ENCODE measurements at regions not wholly inside any gene's neighbourhood (a gene's known extent, or its start where the extent isn't known, plus 50 kb on each side); places are given as distances from the start of the nearest gene placed in this dataset.
"Not testable (repeated sequence)": the region's sequence is repeated elsewhere in the genome, so short reads cannot be mapped to it uniquely, and the experiment has no call there.

DNA sequence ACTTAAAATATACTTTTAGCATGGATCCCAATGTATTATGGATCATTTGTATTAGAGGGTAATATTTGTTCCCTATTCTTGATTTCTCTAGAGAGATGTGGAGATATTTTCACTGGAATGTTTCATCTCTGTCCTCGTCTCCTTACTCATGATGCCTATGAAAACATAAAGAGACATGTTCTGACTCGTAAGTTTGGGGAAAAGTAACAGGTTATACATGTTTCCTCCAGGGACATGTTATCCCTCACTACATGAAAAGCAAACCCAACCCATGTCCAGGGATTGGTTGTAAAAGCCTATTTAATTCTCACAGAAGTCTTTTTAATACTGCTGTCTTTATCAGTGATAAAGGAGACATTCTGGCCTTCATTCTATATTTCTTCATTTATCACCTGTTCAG is 621.4 kb downstream of the GABRG1 start:
- Histone ChIP-seq H3K27ac (ENCODE audit: low read depth, low read length, severe bottlenecking) (no peak overlapping the region), H3K4me3 (ENCODE audit: extremely low read depth, insufficient read depth, low read length, poor library complexity, severe bottlenecking) (no peak overlapping the region), H3K4me1 (ENCODE audit: control insufficient read depth, insufficient read depth, low read length, poor library complexity, severe bottlenecking) (no peaks in the 10 kb centered on the region), H3K36me3 (ENCODE audit: control insufficient read depth, insufficient read depth, low read length) (no peaks in the 10 kb centered on the region), H3K9me3 (ENCODE audit: control insufficient read depth, low read length) (no peaks in the 10 kb centered on the region)
- WGBS, 2 experiments (ENCODE audit: insufficient coverage in 2 of 2) = no CpG with 5 or more reads among the region's 2 CpGs

DNA sequence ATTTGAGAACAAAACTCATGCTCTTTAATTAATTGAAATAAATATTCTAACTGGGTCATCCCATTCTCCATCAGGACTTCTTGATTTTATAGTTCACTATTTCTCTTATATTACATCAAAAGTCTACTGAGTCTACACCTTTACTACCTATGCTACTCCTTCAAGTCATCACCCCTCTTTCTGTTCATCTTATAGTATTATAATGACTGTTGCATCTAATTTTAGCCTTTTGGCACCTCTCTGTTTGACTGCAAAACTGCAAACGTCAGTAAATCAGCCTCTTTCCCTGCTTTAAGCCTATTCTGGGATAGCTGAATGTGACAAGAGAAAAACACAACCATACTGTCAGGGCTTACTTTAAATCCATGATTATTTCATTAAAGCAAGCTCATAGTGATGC is 639.1 kb downstream of the GABRG1 start:
- Histone ChIP-seq H3K9me3 (ENCODE audit: control insufficient read depth, low read length) (no peaks in the 10 kb centered on the region), H3K36me3 (ENCODE audit: control insufficient read depth, insufficient read depth, low read length) (no peaks in the 10 kb centered on the region), H3K4me3 (ENCODE audit: extremely low read depth, insufficient read depth, low read length, poor library complexity, severe bottlenecking) (no peak overlapping the region), H3K4me1 (ENCODE audit: control insufficient read depth, insufficient read depth, low read length, poor library complexity, severe bottlenecking) (no peaks in the 10 kb centered on the region), H3K27ac (ENCODE audit: low read depth, low read length, severe bottlenecking) (no peak overlapping the region)
- WGBS, 2 experiments (ENCODE audit: insufficient coverage in 2 of 2) = 67% methylated on average over 1 of the region's 1 CpG; no CpG with 5 or more reads in 1 of the 2 experiments

DNA sequence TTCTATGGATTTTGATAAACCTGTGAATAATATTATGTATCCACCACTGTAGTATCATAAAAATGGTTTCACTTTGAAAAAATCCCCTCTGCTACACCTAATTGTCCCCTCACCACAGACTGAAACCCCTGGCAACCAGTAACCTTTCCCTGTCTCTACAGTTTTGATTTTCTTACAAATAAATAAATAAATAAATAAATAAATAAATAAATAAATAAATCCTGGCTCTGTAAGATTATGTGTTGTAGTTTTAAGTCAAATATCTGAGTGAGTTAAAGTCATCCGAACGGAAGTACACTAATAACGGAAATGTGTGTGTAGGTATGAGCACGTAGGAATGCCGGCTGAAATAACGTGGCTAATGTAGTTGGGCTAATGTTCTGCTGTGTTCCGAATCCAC is 641.5 kb downstream of the GABRG1 start:
- WGBS, 2 experiments (ENCODE audit: insufficient coverage in 2 of 2) = 91 to 97% methylated on average over 5 to 7 of the region's 7 CpGs
- no peaks in the 10 kb centered on the region for H3K36me3 ChIP-seq (ENCODE audit: control insufficient read depth, insufficient read depth, low read length)
- H3K9me3 ChIP-seq (ENCODE audit: control insufficient read depth, low read length) = no peaks in the 10 kb centered on the region
- H3K4me3 ChIP-seq (ENCODE audit: extremely low read depth, insufficient read depth, low read length, poor library complexity, severe bottlenecking) = no peak overlapping the region
- no peak overlapping the region for H3K27ac ChIP-seq (ENCODE audit: low read depth, low read length, severe bottlenecking)
- H3K4me1 ChIP-seq (ENCODE audit: control insufficient read depth, insufficient read depth, low read length, poor library complexity, severe bottlenecking) = no peaks in the 10 kb centered on the region

- peaks cover 3% of the 10 kb centered on the region for H3K9me3 ChIP-seq (ENCODE audit: control insufficient read depth, low read length)
- no peaks in the 10 kb centered on the region for H3K4me1 ChIP-seq (ENCODE audit: control insufficient read depth, insufficient read depth, low read length, poor library complexity, severe bottlenecking)
- 96 to 99% methylated on average over 17 to 25 of the region's 25 CpGs for WGBS, 2 experiments (ENCODE audit: insufficient coverage in 2 of 2)
- H3K27ac ChIP-seq (ENCODE audit: low read depth, low read length, severe bottlenecking) = no peak overlapping the region
- H3K36me3 ChIP-seq (ENCODE audit: control insufficient read depth, insufficient read depth, low read length) = no peaks in the 10 kb centered on the region
- no peak overlapping the region for H3K4me3 ChIP-seq (ENCODE audit: extremely low read depth, insufficient read depth, low read length, poor library complexity, severe bottlenecking)
Measured at GRCh38 chr4:45477311-45477733, 646.5 kb downstream of the GABRG1 start.

DNA sequence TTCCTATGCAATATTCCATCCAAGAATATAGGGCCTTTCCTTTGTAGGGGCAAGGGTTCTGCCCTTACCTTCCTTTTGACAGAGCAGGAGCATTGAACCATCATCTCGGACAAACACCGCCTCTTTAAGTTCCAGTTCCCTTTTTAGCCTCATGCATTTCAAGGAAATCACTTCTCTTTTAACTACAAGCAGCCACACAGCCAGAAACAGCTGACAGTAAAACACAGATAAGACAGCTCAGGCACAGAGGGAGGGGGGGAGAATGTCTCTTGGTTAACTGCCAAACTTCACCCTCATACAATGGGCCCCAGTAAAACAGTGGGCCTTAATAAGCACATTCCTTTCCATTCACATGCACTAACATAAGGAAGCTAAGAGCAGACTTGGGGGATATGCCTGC is 648.3 kb downstream of the GABRG1 start:
- peaks cover 3% of the 10 kb centered on the region for H3K9me3 ChIP-seq (ENCODE audit: control insufficient read depth, low read length)

GRCh38 chr4:45472490-45472889 is 651.4 kb downstream of the GABRG1 start:
- WGBS, 2 experiments (ENCODE audit: insufficient coverage in 2 of 2) = 100% methylated on average over 1 of the region's 3 CpGs
- Histone ChIP-seq H3K36me3 (ENCODE audit: control insufficient read depth, insufficient read depth, low read length) (no peaks in the 10 kb centered on the region), H3K4me1 (ENCODE audit: control insufficient read depth, insufficient read depth, low read length, poor library complexity, severe bottlenecking) (no peaks in the 10 kb centered on the region), H3K27ac (ENCODE audit: low read depth, low read length, severe bottlenecking) (no peak overlapping the region), H3K9me3 (ENCODE audit: control insufficient read depth, low read length) (peaks cover 3% of the 10 kb centered on the region), H3K4me3 (ENCODE audit: extremely low read depth, insufficient read depth, low read length, poor library complexity, severe bottlenecking) (no peak overlapping the region)

More for the DNA sequence above, 648.3 kb downstream of the GABRG1 start:
- Histone ChIP-seq H3K36me3 (ENCODE audit: control insufficient read depth, insufficient read depth, low read length) (no peaks in the 10 kb centered on the region), H3K4me3 (ENCODE audit: extremely low read depth, insufficient read depth, low read length, poor library complexity, severe bottlenecking) (no peak overlapping the region), H3K4me1 (ENCODE audit: control insufficient read depth, insufficient read depth, low read length, poor library complexity, severe bottlenecking) (no peaks in the 10 kb centered on the region), H3K27ac (ENCODE audit: low read depth, low read length, severe bottlenecking) (no peak overlapping the region)
- 100% methylated on average over 1 of the region's 2 CpGs; no CpG with 5 or more reads in 1 of the 2 experiments for WGBS, 2 experiments (ENCODE audit: insufficient coverage in 2 of 2)

DNA sequence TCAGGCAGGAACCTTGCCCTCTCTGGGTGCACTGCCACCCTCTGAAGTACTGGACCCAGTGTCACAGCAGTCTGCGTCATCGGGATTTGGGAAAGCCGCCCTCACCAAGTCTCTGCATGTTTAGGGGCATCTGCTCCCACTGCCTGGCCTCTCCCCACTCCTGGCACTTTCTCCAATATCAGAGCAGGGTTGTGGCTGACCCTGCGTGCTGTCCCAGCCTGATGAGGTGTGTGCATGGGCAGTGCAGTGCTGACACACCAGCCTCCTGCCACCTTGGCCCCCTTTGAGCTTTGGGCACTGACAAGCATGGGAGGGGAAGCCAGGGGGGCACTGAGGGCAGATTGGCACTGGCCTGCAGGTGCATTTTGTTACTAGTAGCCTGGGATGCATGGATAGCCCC is 652.5 kb downstream of the GABRG1 start:
- Histone ChIP-seq H3K4me3 (ENCODE audit: extremely low read depth, insufficient read depth, low read length, poor library complexity, severe bottlenecking) (no peak overlapping the region), H3K4me1 (ENCODE audit: control insufficient read depth, insufficient read depth, low read length, poor library complexity, severe bottlenecking) (no peaks in the 10 kb centered on the region), H3K36me3 (ENCODE audit: control insufficient read depth, insufficient read depth, low read length) (no peaks in the 10 kb centered on the region), H3K9me3 (ENCODE audit: control insufficient read depth, low read length) (peaks cover 3% of the 10 kb centered on the region), H3K27ac (ENCODE audit: low read depth, low read length, severe bottlenecking) (no peak overlapping the region)
- 94 to 95% methylated on average over 3 to 4 of the region's 4 CpGs for WGBS, 2 experiments (ENCODE audit: insufficient coverage in 2 of 2)

GRCh38 chr4:45467157-45467556 is 656.7 kb downstream of the GABRG1 start:
- 84% methylated on average over 2 of the region's 4 CpGs; no CpG with 5 or more reads in 1 of the 2 experiments for WGBS, 2 experiments (ENCODE audit: insufficient coverage in 2 of 2)
- no peak overlapping the region for H3K4me3 ChIP-seq (ENCODE audit: extremely low read depth, insufficient read depth, low read length, poor library complexity, severe bottlenecking)
- no peaks in the 10 kb centered on the region for H3K9me3 ChIP-seq (ENCODE audit: control insufficient read depth, low read length)
- H3K36me3 ChIP-seq (ENCODE audit: control insufficient read depth, insufficient read depth, low read length) = no peaks in the 10 kb centered on the region
- no peaks in the 10 kb centered on the region for H3K4me1 ChIP-seq (ENCODE audit: control insufficient read depth, insufficient read depth, low read length, poor library complexity, severe bottlenecking)
- H3K27ac ChIP-seq (ENCODE audit: low read depth, low read length, severe bottlenecking) = no peak overlapping the region

- H3K9me3 ChIP-seq (ENCODE audit: control insufficient read depth, low read length) = not testable (repeated sequence)
Measured at GRCh38 chr4:45460157-45460556, 663.7 kb downstream of the GABRG1 start.

GRCh38 chr4:45455217-45455616 is 668.6 kb downstream of the GABRG1 start:
- WGBS, 2 experiments (ENCODE audit: insufficient coverage in 2 of 2) = 60 to 100% methylated on average over 1 of the region's 2 CpGs
- Histone ChIP-seq H3K4me1 (ENCODE audit: control insufficient read depth, insufficient read depth, low read length, poor library complexity, severe bottlenecking) (no peaks in the 10 kb centered on the region), H3K36me3 (ENCODE audit: control insufficient read depth, insufficient read depth, low read length) (no peaks in the 10 kb centered on the region), H3K9me3 (ENCODE audit: control insufficient read depth, low read length) (no peaks in the 10 kb centered on the region), H3K27ac (ENCODE audit: low read depth, low read length, severe bottlenecking) (no peak overlapping the region), H3K4me3 (ENCODE audit: extremely low read depth, insufficient read depth, low read length, poor library complexity, severe bottlenecking) (no peak overlapping the region)

More at GRCh38 chr4:45460157-45460556, 663.7 kb downstream of the GABRG1 start:
- H3K27ac ChIP-seq (ENCODE audit: low read depth, low read length, severe bottlenecking); H3K4me1 ChIP-seq (ENCODE audit: control insufficient read depth, insufficient read depth, low read length, poor library complexity, severe bottlenecking); H3K36me3 ChIP-seq (ENCODE audit: control insufficient read depth, insufficient read depth, low read length); H3K4me3 ChIP-seq (ENCODE audit: extremely low read depth, insufficient read depth, low read length, poor library complexity, severe bottlenecking): not testable (repeated sequence)
- WGBS, 2 experiments (ENCODE audit: insufficient coverage in 2 of 2) = 69 to 88% methylated on average over 3 of the region's 4 CpGs

DNA sequence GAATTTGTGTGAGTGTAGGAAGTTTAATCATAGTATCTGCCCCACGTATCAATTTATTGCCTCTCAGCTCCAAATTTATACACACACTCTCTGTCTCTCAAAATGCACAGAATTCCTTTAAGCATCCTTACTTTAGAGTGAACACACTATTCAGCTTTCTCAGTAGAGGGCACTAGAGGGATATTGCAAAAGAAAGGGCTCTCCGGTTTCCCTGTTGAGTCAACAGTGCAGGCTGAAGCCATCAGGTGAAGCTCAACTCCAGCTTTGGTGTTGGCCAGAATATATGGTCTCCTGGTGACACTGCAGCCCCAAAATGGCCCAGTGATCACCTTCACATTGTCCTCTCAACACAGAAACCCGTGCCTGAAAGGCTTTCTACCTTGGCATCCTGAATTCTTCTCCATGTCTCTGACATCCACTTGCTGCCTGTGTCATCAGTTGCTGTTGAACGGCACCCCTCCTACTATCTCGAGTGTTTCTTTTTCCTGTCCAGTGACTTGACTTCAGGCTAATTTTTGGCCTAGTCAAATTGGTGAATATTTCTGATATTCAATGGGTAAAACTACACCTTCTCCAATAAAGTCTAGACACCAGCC is 670.5 kb downstream of the GABRG1 start:
- 10 to 13% methylated on average over 2 of the region's 5 CpGs for WGBS, 2 experiments (ENCODE audit: insufficient coverage in 2 of 2)
- Histone ChIP-seq H3K36me3 (ENCODE audit: control insufficient read depth, insufficient read depth, low read length) (no peaks in the 10 kb centered on the region), H3K27ac (ENCODE audit: low read depth, low read length, severe bottlenecking) (no peak overlapping the region), H3K9me3 (ENCODE audit: control insufficient read depth, low read length) (no peaks in the 10 kb centered on the region), H3K4me3 (ENCODE audit: extremely low read depth, insufficient read depth, low read length, poor library complexity, severe bottlenecking) (no peak overlapping the region), H3K4me1 (ENCODE audit: control insufficient read depth, insufficient read depth, low read length, poor library complexity, severe bottlenecking) (no peaks in the 10 kb centered on the region)

All from mesodermal cell (in vitro differentiated cells).